NCI-H345 (cell line): ENCODE measurements at regions not wholly inside any gene's neighbourhood (a gene's known extent, or its start where the extent isn't known, plus 50 kb on each side); places are given as distances from the start of the nearest gene placed in this dataset.
A peak's percentile ranks its signal among the peaks of the same experiment; 100 is the strongest.

Source experiments
- DNase-seq: peaks from one replicate; lab custom pipeline; 2025; lab: John Stamatoyannopoulos, UW

DNA sequence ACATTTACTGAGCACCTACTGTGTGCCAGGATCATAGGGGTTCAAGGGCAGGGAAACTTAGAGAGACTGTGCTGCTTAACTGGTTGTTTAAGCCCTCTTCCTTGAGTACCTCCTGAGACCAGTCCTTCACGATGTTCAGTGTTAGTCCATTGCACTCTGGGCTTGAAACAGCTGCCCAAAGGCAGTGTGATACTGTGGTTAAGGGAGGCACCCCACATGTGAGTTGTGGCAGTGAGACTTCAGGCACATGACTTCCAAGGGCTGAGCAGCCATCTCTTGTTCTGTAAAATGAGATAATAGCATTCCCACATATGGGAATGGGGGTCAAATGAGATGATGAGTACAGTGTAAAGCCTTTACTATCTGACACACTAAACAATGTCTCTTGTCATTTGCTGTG is 75.1 kb downstream of the LINGO1 start:
- no peak for DNase-seq

DNA sequence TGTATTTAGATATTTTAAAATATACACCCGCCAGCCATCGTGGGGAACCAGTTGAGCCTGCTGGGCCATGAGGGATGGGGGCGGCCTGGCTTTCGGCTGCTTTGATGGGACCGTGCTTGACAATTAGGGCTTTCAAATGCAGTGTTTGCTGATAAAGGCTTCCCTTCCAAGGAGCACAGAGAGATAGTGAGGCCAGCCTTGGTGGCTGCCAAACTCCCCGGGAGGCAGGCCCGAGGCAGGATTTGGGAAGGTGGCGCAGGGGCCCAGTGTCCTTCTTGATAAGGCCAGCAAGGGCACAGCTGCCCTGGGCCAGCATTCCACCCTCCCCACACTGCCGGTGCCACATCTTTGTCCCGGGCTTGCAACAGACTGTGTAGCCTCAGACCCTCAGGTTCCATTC is 75.6 kb downstream of the LINGO1 start:
- no peak for DNase-seq

DNA sequence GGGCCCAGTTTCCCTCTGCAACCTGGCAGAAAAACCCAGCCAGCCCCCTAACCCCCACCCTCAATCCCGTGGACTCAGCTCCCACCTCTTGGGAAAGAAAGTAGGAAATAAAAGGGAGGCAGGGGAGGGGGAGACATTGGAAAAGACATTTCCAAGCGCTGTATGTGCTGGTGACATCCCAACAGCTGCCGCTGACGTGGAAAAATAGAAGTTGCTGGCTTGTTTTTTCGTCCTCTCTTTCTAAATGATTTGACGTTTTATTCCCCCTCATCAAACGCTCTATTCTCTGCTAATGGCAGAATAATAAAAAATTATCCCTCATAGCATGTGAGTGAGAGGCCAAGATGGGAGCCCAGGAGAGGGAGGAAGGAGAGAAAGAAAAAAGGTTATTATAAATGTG is 76.1 kb downstream of the LINGO1 start:
- DNase-seq = no peak

DNA sequence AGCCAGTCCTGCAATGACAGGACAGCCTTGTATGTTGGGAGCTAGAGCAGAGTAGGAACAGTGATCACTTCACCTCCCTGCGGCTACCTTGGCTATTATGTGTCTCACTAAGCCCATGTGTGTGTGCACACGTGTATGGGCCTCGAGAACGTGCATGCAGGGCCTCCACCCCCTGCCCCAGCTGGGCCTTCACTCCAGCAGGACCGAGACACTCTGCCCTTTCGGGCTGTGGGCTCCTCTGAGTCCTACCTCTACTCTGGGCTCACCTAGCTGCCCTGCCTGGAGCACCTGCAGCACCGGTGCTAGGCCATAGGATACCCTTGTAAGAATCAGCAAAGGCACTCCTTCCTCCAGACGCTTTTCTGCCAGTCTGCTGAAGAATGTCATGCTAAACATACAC is 77.5 kb downstream of the LINGO1 start:
- no peak for DNase-seq

DNA sequence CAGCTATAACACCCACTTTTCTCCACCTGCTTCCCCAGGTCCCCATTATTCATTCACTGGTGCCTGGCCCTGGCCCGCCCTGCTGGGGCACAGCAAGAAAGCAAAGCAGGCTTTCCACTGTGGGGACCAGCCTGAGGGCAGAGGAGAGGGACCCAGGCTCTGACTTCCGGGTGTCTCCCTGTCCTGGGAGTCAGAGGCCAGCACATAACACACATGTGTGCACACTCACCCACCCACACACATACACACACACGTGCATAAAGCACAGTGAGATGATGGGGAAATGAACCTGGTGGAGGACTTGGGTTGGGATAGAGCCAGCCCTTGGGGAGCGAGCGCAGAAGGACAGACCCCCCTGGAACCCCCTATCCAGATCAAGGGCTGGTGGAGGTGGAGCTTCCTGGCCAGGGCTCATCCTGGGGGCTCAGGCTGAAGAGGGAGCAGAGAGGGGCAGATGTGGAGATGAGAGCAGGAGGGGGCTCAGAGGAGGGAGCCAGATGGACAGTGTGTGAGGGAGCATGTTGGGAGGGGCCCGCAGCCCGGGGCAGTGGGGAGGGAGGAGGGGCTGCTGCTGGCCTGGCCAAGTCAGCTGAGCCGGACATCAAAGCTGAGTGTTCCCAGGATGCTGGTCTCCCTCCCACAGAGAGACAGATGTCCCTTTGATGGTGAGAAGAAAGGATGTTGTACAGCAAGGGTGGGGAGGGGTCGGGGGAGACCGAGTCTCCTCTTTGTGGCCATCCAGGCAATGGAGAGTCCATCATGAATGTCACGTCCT is 78.2 kb downstream of the LINGO1 start:
- no peak for DNase-seq

DNA sequence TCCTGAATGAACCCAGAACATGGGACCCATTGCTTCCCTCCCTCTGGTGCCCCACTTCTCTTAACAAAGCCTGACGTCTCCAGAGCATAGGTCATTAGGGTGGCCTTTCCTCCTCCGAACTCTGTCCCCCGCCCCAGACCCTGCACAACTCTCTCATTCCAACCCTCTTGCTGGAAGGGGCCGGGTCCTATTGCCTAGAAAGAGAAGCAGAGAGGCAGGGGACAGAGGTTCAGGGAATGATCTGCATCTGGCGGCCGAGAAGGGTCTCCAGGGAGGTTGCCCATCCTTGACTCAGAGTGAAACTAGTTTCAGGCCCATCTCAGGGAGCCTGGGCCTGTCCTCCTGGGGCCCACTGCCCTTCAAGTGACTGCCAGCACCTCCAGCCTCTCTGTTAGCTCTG is 79.0 kb downstream of the LINGO1 start:
- no peak for DNase-seq

DNA sequence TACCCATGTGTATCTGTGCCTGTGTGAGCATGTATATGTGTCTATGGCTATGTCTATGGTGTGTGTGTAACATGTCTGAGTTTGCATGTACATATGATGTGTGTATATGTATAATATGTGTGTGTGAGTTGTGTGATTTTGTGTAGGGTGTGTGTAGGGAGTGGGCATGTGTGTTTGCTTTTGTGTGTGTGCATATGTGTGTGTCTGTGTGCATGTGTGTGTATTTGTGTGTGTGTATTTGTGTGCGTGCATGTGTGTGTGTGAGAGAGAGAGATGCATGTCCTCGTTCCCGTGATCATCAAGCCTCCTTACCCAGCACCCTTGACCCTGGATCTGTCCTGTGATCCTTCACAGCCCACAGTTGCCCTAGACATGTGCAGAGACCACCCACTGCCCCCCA is 79.5 kb downstream of the LINGO1 start:
- DNase-seq = no peak

DNA sequence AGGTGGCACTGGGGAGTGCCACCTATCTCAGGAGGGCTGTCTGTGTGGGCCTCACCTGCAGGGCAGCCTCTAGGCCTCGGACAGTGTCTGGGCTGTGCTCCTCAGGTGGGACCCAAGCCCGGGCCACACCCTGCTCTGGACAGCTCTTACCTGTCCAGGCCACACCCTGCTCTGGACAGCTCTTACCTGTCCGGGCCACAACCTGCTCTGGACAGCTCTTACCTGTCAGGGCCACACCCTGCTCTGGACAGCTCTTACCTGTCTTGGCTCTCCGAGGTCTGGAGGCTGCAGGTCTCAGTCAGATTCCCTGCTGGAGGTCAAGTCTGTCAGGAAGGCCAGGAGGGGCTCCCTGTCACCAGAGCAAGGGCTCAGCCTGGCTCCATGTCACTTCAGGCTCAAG is 80.6 kb downstream of the LINGO1 start:
- DNase-seq = no peak

DNA sequence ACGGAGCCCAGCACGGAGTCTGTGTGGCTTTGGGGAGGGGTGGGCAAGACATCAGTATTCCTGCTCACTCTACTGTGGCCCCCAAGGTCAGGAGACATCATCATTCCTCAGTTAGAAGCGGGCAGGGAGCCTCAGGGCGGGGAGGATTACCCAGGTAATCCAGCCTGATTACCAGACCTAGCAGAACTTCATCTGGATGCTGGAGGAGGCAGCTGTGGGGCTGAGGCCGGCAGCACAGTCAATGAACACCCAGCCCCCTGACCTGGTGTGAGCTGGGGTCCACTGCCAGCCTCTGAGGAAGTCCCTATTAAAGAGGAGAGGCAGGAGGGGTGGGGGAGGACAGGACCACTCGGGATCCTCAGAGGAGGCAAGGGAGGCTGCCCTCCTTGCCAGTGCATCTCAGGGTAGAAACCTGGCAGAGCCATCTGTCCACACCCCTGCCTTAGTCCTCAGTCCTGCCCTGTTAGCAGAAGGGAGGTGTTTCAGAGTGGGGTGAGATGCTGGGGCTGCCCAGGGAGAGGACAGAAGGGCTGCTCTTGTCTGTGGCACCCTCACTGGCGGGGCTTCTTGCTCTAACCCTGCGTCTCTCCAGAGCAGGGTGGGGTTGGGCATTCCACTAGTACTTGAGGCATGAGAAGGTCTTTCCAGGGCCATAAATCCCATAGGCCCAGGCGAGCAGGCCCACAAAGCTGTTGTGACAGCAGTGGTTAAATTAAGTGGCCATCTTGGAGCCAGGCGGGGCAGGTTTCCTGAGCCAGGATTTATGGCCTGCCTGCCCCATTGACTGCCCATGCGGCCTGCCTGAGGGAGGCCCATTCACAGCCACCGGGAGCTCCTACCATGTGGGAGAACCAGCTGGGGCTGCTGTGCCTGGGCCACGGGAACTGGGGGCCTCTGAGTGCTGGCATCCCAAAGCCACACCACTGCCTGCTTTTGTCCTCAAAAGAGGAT is 82.1 kb downstream of the LINGO1 start:
- no peak for DNase-seq

DNA sequence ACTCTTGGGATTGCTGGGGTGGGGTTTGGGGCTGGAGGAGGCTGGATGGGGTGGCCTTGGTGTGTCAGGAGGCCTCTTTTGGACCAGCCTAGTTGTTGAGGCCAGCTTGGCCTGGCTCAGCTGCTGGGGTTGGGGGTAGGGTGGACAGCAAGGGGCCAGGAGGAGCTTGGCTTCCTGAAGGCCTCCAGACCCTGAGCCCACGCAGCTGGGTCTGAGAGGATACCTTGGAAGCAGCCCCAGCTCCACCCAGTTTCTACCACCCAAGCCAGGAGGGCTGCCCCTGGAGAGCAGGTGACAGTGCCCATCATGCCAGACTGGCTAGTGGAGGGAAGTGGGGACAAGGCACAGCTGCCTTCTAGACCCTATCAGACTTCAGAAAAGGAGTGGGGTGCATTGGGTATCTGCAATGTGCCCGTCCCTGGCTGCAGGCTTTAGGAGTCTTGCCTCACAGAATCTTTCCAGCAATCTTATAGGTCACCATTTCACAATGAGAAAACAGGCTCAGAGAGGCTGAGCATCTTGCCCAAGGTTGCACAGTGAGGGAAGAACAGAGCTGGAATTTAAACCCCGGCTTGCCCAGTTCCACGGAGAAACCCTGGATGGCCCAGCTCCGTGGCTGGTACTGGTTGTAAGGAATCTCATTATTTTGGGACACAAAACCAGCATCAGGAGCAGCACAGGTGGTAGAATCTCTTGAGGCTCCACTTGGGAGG is 83.0 kb downstream of the LINGO1 start:
- no peak for DNase-seq

DNA sequence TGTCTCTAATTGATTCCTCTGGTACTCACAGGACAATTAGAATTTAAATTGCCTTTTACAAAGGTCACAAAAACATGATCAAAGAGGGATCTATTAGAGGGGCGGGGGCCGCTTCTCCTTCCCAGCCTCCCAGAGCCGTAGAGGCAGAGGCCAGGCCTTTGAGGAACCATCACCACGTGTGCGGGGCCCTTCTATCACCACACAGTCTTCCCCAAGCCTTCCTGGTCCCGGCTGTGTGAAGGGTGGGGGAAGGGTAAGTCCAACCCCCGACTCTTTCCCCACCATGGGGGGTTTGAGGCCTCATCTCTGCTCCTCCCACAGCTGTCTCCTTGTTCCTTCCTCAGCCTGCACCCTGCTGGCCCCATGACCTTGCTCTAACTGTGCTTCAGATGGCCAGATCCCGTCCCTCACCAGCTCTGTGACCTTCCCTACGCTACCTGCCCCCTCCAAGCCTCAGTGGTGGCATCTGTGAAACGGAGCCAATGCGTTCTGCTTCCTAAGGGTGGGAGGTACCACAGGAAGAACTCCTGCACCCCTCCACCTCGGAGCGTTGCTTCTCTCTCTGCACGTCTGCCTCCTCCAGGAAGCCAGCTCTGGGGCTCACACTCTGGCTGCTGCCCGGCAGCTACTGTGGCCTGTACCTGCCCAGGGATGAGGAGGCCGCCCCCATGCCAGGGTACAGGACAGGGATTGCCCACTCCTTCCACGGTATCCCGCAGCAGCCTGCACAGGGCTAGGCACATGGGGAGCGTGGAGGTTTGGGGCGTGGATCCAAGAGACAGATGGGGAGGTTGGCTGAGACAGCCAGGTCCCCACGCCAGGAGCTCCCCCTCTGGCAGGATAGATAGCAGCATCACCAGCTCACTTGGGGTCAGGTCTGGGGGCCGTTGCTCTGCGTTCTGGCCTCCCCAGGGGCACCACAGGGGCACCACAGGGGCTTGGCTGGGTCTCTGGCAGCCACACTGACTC is 83.8 kb downstream of the LINGO1 start:
- DNase-seq = no peak

DNA sequence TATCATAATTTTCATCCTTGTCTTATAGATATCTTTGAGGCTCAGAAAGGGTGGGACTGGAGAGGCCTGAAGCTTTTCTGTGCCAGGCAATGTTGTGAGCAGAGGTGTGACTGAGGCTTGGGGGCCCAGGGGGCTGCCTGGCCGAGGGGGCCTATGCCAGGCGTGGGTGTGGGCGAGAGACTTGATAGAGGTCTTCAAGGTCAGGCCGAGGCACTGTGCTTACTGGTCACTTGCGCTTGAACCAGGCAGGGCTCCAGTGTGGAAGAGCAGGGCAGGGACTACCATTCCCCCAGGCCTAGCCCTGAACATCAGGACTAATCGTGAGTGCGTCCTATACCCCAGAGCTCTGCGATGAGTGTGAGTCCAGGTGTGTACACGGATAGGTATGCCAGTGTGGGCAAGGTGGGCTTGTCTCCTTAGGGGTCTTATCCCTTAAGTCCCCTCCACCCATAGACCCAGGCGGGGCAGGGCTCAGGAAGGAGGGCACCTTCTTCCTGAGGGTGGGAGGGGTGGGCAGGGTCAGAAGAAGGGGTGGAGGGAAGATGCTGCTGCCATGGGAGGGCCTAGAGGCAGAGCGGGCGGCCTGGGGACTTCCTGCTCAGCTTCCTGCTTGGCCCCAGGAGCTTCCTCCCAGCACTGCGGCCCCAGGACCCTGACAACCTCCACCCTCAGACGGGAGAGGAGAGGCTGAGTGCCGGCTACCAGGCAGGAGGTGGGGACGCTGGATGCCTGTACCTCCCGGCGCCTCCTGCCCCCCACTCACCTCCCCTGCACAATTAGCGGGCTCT is 84.7 kb downstream of the LINGO1 start:
- no peak for DNase-seq

DNA sequence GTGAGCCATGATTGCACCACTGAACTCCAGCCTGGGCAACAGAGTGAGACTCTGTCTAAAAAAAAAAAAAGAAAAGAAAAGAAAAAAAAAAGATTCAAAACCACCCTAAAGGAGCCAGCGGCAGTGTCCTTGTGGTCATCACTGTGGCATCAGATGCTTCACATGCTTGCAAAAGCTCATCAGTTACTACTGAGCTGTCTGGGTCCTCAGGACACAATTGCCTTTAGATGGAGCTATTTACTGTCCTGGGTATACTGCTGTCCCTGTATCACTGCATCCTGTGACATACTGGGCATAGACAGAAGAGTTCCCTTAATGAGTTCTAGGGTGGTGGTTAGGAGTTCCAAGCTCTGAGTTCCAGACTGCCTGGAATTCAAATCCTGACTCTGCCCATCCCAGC is 85.8 kb downstream of the LINGO1 start:
- DNase-seq = no peak

DNA sequence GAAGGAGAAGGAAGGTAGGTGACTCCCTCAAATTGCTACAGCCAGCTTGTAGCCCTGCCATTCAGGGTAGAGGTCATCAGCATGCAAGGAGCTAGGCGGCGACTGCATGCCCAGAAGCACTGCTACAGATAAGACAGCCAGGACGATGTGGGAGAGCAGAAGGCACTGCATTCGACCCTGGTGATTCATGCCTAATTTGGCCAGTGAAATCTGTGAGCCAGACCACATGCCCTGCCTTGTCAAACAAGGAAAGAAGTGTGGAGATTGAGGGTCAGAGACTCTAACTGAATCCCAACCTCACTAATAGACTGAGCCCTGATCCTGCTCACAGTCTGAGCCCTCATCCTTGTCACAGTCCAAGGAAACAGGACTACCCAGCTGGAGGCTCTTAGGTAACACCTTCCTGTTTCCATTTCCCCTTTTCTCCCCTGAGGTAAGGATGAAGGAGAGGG is 86.6 kb downstream of the LINGO1 start:
- no peak for DNase-seq

DNA sequence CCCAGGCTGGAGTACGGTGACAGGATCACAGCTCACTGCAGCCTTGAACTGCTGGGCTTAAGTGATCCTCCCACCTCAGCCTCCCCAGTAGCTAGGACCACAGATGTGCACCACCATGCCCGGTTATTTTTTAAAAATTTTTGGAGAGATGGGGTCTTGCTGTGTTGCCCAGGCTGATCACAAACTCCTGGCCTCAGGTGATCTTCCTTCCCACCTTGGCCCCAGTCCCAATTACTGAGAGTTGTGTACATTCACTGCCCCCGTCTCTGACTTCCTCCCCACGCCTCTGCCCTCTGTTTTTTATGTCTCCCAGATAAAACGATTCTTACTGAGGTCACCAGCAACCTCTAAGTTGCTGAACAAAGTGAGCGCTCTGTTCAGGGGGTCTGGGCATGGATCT is 87.7 kb downstream of the LINGO1 start:
- no peak for DNase-seq

DNA sequence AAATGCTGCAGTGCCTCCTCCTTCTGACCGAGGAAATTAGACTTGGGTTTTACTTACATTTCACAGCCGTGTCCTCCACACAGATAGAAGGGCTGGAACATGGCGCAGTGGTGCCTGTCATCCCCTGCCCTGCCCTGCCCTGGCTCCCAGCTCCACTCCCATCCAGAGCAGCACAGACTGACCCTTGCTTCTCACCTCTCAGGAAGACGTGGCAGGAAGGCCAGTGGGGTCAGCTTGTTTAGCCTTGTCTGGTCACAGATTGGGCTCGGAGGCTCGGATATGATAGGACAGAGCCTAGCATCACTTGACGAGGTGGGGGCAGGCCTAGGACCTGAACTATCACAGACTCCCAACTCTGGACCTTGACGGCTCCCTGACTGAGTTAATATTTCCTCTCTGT is 88.5 kb downstream of the LINGO1 start:
- DNase-seq = no peak

DNA sequence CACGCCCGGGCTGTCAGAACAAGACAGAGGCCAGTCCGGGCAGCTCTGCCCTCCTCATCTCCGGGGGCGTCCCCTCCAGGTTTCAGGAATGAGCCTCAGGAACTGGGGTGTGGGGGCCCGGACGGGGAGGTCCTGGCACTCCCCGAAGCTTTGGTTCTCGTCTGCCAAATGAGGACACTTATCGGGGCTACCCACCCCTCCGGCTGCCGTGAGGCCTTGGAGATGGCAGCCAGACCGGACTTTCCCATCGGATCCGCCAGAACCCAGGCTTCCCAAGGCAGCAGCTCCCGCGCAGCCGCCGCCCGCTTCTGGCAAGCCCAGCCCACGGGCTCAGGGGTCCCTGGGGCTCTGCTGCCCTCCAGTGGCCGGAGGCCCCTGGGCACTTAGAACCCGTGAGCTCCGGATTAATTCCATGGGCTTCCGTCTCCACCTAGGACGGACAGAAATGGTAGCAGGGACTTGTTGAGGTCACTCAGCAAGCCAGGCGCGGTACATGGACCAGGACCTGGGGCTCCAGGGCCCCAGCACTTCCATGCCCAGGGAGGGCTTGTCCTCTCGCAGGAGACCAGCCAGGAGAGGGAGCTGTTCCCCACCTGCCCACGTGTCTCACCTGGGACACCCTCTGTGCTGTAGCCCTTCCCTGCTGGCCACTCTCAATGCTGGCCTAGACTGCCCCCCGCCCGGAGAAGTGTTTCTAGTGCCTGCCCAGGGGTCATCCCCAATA is 89.4 kb downstream of the LINGO1 start:
- DNase-seq = peak; percentile 72

DNA sequence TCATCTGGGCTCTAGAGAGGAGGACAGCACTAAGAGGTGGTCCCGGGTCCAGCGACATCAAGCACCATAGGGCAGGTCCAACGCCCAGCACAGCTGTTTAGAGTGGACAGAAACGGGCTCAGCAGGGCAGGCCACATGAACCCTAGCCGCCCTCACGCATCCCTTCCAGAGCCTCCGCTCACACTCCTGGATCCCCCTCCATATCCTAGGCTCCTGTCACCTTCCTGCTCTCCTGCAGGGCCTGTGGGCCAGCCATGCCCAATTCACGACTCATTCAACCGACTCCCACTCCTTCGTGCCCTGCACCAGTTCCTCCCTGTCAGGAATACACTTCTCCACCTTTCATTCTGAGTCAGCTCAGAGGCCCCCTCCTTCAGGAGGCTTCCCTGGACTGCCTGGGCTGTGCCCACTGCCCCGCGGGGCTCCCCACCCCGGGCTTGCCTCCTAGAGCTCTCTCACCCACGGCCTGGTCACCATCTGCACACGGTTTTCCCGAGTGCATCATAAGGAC is 90.2 kb downstream of the LINGO1 start:
- DNase-seq = no peak

DNA sequence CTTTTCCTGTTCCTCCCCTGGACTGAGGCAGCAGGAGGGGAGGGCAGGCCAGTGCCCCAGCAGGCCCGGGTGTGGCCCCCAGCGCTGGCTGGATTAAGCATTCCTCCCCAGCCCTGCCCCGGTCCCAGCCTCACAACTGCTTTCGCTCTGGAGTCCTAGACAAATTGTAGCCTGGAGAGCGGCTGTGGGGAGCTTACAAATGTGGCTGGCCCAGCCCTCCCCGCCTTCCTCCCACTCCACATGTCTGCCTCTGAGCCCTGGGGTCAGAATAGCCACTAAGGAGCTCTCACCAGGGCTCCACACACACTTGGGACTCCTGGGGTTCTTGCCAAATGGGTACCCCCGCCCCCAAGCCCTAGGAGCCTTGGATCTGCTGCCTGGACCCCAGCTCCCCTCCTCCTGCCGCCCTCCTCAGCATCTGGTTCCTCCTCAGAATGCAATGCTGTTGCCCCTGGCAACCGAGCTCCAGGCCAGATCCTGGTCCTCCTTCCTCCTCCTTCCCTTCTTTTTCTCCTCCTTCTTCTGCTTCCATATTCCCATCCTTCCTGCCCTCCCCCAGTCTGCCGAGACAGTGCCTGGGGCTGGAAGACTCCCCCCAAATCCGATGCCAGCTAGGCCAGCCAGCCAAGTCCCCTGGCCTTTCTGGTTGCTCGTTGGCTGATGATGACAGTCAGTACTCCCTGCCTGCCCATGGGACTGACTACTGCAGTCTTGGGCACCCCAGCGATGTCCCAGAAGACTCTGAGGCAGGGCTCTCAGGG is 91.1 kb downstream of the LINGO1 start:
- no peak for DNase-seq
